ENCODE measurements at regions not wholly inside any gene's neighbourhood (a gene's known extent, or its start where the extent isn't known, plus 50 kb on each side); places are given as distances from the start of the nearest gene placed in this dataset.

DNA sequence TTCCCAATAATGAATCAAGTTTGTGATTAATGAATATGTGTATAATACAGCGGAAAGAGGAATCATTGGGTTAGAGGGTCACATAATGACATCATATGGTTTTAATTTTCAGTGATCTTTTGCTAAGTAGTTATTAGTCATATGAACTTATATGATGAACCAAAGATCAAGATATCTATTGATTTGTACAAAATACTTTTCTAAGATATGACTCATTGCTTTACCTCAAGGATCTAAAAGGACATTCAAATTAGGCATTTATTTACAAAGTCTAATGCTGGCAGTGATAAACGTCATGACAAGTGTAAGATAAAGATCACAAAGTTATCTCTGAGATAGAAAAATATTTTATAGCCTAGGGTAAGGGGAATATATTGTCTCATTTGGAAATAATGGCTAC, 417.8 kb downstream of the RPL10L start:
- no peak for TF ChIP-seq ZNF8 (CRISPR knock-in tag; IDR thresholded peaks at IDR 0.05)
- TF ChIP-seq ISL1 (CRISPR knock-in tag; IDR thresholded peaks at IDR 0.05) = no peak
- no peak for TF ChIP-seq OSR1 (CRISPR knock-in tag; IDR thresholded peaks at IDR 0.05)
- no peak for TF ChIP-seq ZNF70 (CRISPR knock-in tag; IDR thresholded peaks at IDR 0.05)

Measured in SK-N-SH treated with all-trans-retinoic acid at 6 μM for 48 hours (cell line).